ENCODE measurements at regions not wholly inside any gene's neighbourhood (a gene's known extent, or its start where the extent isn't known, plus 50 kb on each side); places are given as distances from the start of the nearest gene placed in this dataset.

DNA sequence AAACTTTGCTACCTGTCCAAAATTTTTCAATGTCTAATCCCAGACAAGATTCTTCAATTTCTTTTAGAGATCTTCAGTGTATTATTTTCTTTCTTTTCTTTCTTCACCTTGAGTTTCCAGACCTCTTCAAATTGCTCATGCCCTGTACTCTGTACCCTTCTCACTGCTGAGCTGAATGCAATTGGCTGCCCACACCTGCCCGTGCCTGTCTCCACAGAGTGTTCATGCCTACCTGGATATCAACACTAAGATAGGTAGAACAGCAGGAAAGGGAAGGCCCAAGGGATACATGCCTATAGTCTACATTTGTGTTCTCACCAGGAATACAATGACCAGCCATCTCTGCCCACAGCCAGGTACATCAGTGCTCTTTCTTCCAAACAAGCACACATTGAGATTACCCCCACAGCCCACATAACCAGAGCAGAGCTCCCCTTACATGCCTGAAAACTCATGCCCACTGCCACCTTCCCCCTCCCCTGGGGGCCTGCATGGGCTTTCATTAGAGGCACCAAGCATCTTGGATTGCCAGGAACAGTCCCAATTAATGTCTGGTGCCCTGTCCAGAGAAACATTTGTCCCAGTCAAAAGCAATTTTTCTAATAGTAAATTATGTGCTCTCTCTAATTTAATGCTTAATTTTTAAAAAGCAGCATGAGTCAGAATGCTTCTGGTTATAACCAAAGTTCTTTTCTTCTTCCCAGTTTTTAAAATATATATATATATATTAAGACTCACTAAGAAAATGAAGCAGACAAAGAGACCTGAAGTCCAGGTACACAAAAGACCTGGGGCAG, 134.9 kb upstream of the SLC14A2 start:
- POLR2A ChIA-PET, result no interaction called here
- intact Hi-C loops (cut with micrococcal nuclease; ENCODE audit: unreplicated experiment), result no loop called here

More for the DNA sequence above, 134.9 kb upstream of the SLC14A2 start:
- Histone ChIP-seq H3K4me2 (ENCODE audit: low read depth, low read length) (no peak overlapping the region), H3K4me3 (replicated peaks in 1 of 3; ENCODE audit: insufficient read depth in 1 of 3, low read depth in 2 of 3, low read length in 3 of 3) (no peak overlapping the region), H3K27me3 (ENCODE audit: control insufficient read depth in 1 of 2, insufficient read depth in 2 of 2, low read length in 2 of 2) (peaks cover 0 to 4% of the 10 kb centered on the region in 2 experiments; a peak in 1 of 5 replicates), H3K27ac (ENCODE audit: extremely low read length, insufficient read depth, low read length) (no peak overlapping the region), H4K20me1 (ENCODE audit: insufficient read depth, low read length) (no peaks in the 10 kb centered on the region), H3K9ac (ENCODE audit: insufficient read depth, low read depth, low read length) (no peak overlapping the region), H3K36me3 (replicated peaks in 1 of 2; ENCODE audit: control insufficient read depth in 1 of 2, insufficient read depth in 2 of 2, low read length in 2 of 2) (no peaks in the 10 kb centered on the region), H3K79me2 (ENCODE audit: insufficient read depth, low read length) (no peaks in the 10 kb centered on the region), H2AFZ (ENCODE audit: low read length) (no peak overlapping the region), H3K9me3 (ENCODE audit: low read length) (no peaks in the 10 kb centered on the region), H3K4me1 (ENCODE audit: insufficient read depth, low read length) (no peaks in the 10 kb centered on the region)
- BruUV-seq (replicated peaks), result no TSS peak
- FAIRE-seq (no peak), DNase-seq (ENCODE audit: low spot score) (no peak), ATAC-seq (no peak)
- WGBS (ENCODE audit: low lambda C conversion rate), result 0% methylated on average over 1 of the region's 1 CpG
- TF ChIP-seq, protein P1, sequence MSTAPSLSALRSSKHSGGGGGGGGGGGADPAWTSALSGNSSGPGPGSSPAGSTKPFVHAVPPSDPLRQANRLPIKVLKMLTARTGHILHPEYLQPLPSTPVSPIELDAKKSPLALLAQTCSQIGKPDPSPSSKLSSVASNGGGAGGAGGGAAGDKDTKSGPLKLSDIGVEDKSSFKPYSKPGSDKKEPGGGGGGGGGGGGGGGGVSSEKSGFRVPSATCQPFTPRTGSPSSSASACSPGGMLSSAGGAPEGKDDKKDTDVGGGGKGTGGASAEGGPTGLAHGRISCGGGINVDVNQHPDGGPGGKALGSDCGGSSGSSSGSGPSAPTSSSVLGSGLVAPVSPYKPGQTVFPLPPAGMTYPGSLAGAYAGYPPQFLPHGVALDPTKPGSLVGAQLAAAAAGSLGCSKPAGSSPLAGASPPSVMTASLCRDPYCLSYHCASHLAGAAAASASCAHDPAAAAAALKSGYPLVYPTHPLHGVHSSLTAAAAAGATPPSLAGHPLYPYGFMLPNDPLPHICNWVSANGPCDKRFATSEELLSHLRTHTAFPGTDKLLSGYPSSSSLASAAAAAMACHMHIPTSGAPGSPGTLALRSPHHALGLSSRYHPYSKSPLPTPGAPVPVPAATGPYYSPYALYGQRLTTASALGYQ (CRISPR knock-in tag; IDR thresholded peaks at IDR 0.05), result no peak
- TF ChIP-seq, protein P2, sequence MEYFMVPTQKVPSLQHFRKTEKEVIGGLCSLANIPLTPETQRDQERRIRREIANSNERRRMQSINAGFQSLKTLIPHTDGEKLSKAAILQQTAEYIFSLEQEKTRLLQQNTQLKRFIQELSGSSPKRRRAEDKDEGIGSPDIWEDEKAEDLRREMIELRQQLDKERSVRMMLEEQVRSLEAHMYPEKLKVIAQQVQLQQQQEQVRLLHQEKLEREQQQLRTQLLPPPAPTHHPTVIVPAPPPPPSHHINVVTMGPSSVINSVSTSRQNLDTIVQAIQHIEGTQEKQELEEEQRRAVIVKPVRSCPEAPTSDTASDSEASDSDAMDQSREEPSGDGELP (IDR thresholded peaks at IDR 0.05; ENCODE audit: borderline replicate concordance, low read depth), result no peak
- no peak for TF ChIP-seq SP4 (CRISPR knock-in tag; IDR thresholded peaks at IDR 0.05)
- TF ChIP-seq ZNF572 (CRISPR knock-in tag; IDR thresholded peaks at IDR 0.05), result no peak
- no peak for TF ChIP-seq MTF2 (CRISPR knock-in tag; IDR thresholded peaks at IDR 0.05; ENCODE audit: borderline replicate concordance)
- no peak for TF ChIP-seq JDP2 (CRISPR knock-in tag; IDR thresholded peaks at IDR 0.05; ENCODE audit: borderline replicate concordance)
- TF ChIP-seq FOXA3 (CRISPR knock-in tag; IDR thresholded peaks at IDR 0.05), result no peak
- no peak for TF ChIP-seq TBP (CRISPR knock-in tag; IDR thresholded peaks at IDR 0.05)
- no peak for TF ChIP-seq AHR (CRISPR knock-in tag; IDR thresholded peaks at IDR 0.05)
- TF ChIP-seq ZBTB38 (CRISPR knock-in tag; IDR thresholded peaks at IDR 0.05), result no peak
- TF ChIP-seq, protein P3, sequence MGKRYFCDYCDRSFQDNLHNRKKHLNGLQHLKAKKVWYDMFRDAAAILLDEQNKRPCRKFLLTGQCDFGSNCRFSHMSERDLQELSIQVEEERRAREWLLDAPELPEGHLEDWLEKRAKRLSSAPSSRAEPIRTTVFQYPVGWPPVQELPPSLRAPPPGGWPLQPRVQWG (CRISPR knock-in tag; IDR thresholded peaks at IDR 0.05; ENCODE audit: borderline replicate concordance, low read depth), result no peak
- TF ChIP-seq, protein P4, sequence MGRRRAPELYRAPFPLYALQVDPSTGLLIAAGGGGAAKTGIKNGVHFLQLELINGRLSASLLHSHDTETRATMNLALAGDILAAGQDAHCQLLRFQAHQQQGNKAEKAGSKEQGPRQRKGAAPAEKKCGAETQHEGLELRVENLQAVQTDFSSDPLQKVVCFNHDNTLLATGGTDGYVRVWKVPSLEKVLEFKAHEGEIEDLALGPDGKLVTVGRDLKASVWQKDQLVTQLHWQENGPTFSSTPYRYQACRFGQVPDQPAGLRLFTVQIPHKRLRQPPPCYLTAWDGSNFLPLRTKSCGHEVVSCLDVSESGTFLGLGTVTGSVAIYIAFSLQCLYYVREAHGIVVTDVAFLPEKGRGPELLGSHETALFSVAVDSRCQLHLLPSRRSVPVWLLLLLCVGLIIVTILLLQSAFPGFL (CRISPR knock-in tag; IDR thresholded peaks at IDR 0.05), result no peak
- TF ChIP-seq KLF9 (CRISPR knock-in tag; IDR thresholded peaks at IDR 0.05; ENCODE audit: low read depth), result no peak
- TF ChIP-seq, protein P5, sequence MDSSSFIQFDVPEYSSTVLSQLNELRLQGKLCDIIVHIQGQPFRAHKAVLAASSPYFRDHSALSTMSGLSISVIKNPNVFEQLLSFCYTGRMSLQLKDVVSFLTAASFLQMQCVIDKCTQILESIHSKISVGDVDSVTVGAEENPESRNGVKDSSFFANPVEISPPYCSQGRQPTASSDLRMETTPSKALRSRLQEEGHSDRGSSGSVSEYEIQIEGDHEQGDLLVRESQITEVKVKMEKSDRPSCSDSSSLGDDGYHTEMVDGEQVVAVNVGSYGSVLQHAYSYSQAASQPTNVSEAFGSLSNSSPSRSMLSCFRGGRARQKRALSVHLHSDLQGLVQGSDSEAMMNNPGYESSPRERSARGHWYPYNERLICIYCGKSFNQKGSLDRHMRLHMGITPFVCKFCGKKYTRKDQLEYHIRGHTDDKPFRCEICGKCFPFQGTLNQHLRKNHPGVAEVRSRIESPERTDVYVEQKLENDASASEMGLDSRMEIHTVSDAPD (CRISPR knock-in tag; IDR thresholded peaks at IDR 0.05), result no peak
- no peak for TF ChIP-seq ZNF562 (CRISPR knock-in tag; IDR thresholded peaks at IDR 0.05; ENCODE audit: borderline replicate concordance)
- TF ChIP-seq EP300 (IDR thresholded peaks at IDR 0.05; ENCODE audit: low read depth in 2 of 2, low read length in 2 of 2), result no peak
- no peak for TF ChIP-seq EP300 (CRISPR knock-in tag; IDR thresholded peaks at IDR 0.05; ENCODE audit: borderline replicate concordance)
- TF ChIP-seq HNRNPUL1 (IDR thresholded peaks at IDR 0.05; ENCODE audit: low read depth, low read length), result no peak
- TF ChIP-seq MAFK (conservative IDR thresholded peaks at IDR 0.05 in 1 of 2, IDR thresholded peaks at IDR 0.05 in 1 of 2; ENCODE audit: low read length in 2 of 2), result no peak
- TF ChIP-seq SETDB1 (CRISPR knock-in tag; IDR thresholded peaks at IDR 0.05; ENCODE audit: borderline replicate concordance), result no peak
- TF ChIP-seq ZKSCAN5 (CRISPR knock-in tag; IDR thresholded peaks at IDR 0.05), result no peak
- CTCF ChIA-PET (ENCODE audit: low intra/inter-chr PET ratio, low total read pairs), result no interaction called here
- in situ Hi-C loops (cut with HindIII; ENCODE audit: extremely low pct_ligation_motif_present, low pct_unique_long_range_greater_than_20kb), result no loop called here
